ENCODE measurements at regions not wholly inside any gene's neighbourhood (a gene's known extent, or its start where the extent isn't known, plus 50 kb on each side); places are given as distances from the start of the nearest gene placed in this dataset.

DNA sequence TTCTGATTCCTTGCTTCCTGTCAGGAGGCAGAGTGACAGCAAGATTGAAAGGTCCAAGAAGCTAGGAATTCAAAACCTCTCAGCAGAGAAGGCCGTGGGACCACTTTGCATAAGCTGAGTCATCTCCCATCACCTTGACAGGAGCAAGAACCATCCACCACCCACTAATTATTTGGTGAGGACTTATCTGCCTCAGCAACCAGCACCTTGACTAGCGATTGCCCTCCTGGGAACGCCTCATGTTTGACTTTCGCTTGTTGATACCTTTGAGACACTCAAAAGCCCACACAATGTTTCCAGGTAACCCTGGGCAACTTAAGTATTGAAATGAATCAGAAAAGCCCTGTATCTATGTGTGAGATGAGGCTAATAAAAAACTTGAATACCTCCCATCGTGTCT lies 233.5 kb upstream of the GYPA start:
- Histone ChIP-seq H3K4me1 (ENCODE audit: control insufficient read depth, low read length) (no peaks in the 10 kb centered on the region), H3K9me3 (ENCODE audit: control insufficient read depth, insufficient read depth, low read length) (no peaks in the 10 kb centered on the region), H4K20me1 (ENCODE audit: control insufficient read depth, insufficient read depth, low read depth, low read length) (no peaks in the 10 kb centered on the region), H3K9me2 (replicated peaks; ENCODE audit: control insufficient read depth, low read length) (no peaks in the 10 kb centered on the region; the same call in 1 of the 2 replicates), H3K79me2 (ENCODE audit: control insufficient read depth, low read length) (no peaks in the 10 kb centered on the region), H3F3A (ENCODE audit: control insufficient read depth, insufficient read depth) (no peaks in the 10 kb centered on the region), H3K36me3 (ENCODE audit: control insufficient read depth, low read length) (no peaks in the 10 kb centered on the region), H3K27me3 (ENCODE audit: control insufficient read depth, low read length) (no peaks in the 10 kb centered on the region), H3K4me2 (ENCODE audit: low read length) (no peak overlapping the region), H3K4me3 (ENCODE audit: low read length) (no peak overlapping the region), H3K27ac (ENCODE audit: low read depth, low read length) (no peak overlapping the region)
- TF ChIP-seq EZH2phosphoT487 (IDR thresholded peaks at IDR 0.05; ENCODE audit: borderline replicate concordance, low read length), result no peak
- TF ChIP-seq, protein P1, sequence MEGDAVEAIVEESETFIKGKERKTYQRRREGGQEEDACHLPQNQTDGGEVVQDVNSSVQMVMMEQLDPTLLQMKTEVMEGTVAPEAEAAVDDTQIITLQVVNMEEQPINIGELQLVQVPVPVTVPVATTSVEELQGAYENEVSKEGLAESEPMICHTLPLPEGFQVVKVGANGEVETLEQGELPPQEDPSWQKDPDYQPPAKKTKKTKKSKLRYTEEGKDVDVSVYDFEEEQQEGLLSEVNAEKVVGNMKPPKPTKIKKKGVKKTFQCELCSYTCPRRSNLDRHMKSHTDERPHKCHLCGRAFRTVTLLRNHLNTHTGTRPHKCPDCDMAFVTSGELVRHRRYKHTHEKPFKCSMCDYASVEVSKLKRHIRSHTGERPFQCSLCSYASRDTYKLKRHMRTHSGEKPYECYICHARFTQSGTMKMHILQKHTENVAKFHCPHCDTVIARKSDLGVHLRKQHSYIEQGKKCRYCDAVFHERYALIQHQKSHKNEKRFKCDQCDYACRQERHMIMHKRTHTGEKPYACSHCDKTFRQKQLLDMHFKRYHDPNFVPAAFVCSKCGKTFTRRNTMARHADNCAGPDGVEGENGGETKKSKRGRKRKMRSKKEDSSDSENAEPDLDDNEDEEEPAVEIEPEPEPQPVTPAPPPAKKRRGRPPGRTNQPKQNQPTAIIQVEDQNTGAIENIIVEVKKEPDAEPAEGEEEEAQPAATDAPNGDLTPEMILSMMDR (IDR thresholded peaks at IDR 0.05; ENCODE audit: low read depth, low read length, poor library complexity, severe bottlenecking), result no peak

- H3K9me2 ChIP-seq (replicated peaks; ENCODE audit: control insufficient read depth, low read length), result no peaks in the 10 kb centered on the region; the same call in 1 of the 2 replicates
Observed at GRCh38 chr4:144376866-144377265, 236.3 kb upstream of the GYPA start.

DNA sequence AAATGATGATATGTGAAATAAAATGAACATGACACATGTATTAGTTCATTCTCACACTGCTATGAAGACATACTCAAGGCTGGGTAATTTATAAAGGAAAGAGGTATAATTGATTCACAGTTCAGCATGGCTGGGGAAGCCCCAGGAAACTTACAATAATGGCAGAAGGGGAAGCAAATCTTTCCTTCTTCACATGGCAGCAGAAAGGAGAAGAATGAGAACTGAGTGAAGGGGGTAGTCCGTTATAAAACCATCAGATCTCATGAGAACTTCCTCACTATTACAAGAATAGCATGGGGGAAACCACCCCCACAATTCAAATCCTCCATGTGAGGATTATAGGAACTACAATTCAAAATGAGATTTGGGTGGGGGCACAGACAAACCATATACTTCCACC lies 243.9 kb upstream of the GYPA start:
- no peaks in the 10 kb centered on the region for H3F3A ChIP-seq (ENCODE audit: control insufficient read depth, insufficient read depth)
- H3K4me2 ChIP-seq (ENCODE audit: low read length), result no peak overlapping the region
- H3K4me3 ChIP-seq (ENCODE audit: low read length), result no peak overlapping the region
- TF ChIP-seq, protein P1 (IDR thresholded peaks at IDR 0.05; ENCODE audit: low read depth, low read length, poor library complexity, severe bottlenecking), result no peak
- TF ChIP-seq EZH2phosphoT487 (IDR thresholded peaks at IDR 0.05; ENCODE audit: borderline replicate concordance, low read length), result no peak
- H4K20me1 ChIP-seq (ENCODE audit: control insufficient read depth, insufficient read depth, low read depth, low read length), result no peaks in the 10 kb centered on the region
- no peaks in the 10 kb centered on the region for H3K9me3 ChIP-seq (ENCODE audit: control insufficient read depth, insufficient read depth, low read length)
- H3K9me2 ChIP-seq (replicated peaks; ENCODE audit: control insufficient read depth, low read length), result no peaks in the 10 kb centered on the region
- no peaks in the 10 kb centered on the region for H3K79me2 ChIP-seq (ENCODE audit: control insufficient read depth, low read length)
- H3K27ac ChIP-seq (ENCODE audit: low read depth, low read length), result no peak overlapping the region
- no peaks in the 10 kb centered on the region for H3K4me1 ChIP-seq (ENCODE audit: control insufficient read depth, low read length)
- H3K27me3 ChIP-seq (ENCODE audit: control insufficient read depth, low read length), result no peaks in the 10 kb centered on the region
- no peaks in the 10 kb centered on the region for H3K36me3 ChIP-seq (ENCODE audit: control insufficient read depth, low read length)

More at GRCh38 chr4:144376866-144377265, 236.3 kb upstream of the GYPA start:
- H3K9me3 ChIP-seq (ENCODE audit: control insufficient read depth, insufficient read depth, low read length), result no peaks in the 10 kb centered on the region
- H4K20me1 ChIP-seq (ENCODE audit: control insufficient read depth, insufficient read depth, low read depth, low read length), result no peaks in the 10 kb centered on the region
- no peaks in the 10 kb centered on the region for H3K4me1 ChIP-seq (ENCODE audit: control insufficient read depth, low read length)
- no peaks in the 10 kb centered on the region for H3K36me3 ChIP-seq (ENCODE audit: control insufficient read depth, low read length)
- no peak overlapping the region for H3K4me3 ChIP-seq (ENCODE audit: low read length)
- H3K27ac ChIP-seq (ENCODE audit: low read depth, low read length), result no peak overlapping the region
- H3K79me2 ChIP-seq (ENCODE audit: control insufficient read depth, low read length), result no peaks in the 10 kb centered on the region
- H3K4me2 ChIP-seq (ENCODE audit: low read length), result no peak overlapping the region
- H3F3A ChIP-seq (ENCODE audit: control insufficient read depth, insufficient read depth), result no peaks in the 10 kb centered on the region
- H3K27me3 ChIP-seq (ENCODE audit: control insufficient read depth, low read length), result no peaks in the 10 kb centered on the region
- TF ChIP-seq, protein P1 (IDR thresholded peaks at IDR 0.05; ENCODE audit: low read depth, low read length, poor library complexity, severe bottlenecking), result no peak
- TF ChIP-seq EZH2phosphoT487 (IDR thresholded peaks at IDR 0.05; ENCODE audit: borderline replicate concordance, low read length), result no peak

All from DOHH2 (cell line).